ENCODE measurements at regions not wholly inside any gene's neighbourhood (a gene's known extent, or its start where the extent isn't known, plus 50 kb on each side); places are given as distances from the start of the nearest gene placed in this dataset.

DNA sequence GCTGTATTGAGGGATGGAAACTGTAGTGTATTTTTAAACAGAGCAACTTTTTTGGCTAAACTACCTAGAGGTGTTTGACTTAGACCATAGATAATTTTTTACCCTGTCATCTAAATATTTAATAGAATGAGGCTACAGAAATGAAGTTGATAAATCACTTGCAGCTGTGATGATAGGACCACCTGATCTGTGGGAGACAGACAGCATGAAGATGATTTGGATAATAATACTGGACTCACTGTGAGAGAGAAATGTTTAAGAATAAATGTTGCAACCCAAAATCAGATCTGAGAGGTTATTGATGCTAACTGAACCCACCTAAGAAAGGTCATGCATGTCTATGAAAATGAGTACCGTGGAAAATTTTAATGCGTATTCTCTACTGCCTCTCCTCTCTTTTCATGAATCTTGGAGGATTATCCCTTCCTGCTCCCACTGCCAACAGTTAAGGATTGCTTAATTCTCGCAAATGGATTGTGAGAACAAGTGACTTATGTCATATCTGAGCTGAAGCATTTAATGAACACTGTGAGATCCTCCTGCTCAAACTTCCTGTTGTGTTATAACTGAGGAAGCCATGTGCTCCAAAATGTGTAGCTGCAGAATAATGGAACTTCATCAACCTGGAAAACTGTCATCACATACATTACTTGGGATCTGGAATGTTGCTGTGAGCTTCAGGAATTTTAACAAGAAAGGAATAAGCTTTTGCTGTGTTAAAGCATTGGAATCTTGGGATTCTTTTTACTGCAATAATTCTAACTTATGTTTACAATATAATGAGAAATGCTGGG is 617.9 kb upstream of the CDH18 start:
- no peak for DNase-seq (ENCODE audit: extremely low read depth, insufficient read length)
- TF ChIP-seq, protein P1, sequence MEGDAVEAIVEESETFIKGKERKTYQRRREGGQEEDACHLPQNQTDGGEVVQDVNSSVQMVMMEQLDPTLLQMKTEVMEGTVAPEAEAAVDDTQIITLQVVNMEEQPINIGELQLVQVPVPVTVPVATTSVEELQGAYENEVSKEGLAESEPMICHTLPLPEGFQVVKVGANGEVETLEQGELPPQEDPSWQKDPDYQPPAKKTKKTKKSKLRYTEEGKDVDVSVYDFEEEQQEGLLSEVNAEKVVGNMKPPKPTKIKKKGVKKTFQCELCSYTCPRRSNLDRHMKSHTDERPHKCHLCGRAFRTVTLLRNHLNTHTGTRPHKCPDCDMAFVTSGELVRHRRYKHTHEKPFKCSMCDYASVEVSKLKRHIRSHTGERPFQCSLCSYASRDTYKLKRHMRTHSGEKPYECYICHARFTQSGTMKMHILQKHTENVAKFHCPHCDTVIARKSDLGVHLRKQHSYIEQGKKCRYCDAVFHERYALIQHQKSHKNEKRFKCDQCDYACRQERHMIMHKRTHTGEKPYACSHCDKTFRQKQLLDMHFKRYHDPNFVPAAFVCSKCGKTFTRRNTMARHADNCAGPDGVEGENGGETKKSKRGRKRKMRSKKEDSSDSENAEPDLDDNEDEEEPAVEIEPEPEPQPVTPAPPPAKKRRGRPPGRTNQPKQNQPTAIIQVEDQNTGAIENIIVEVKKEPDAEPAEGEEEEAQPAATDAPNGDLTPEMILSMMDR (IDR thresholded peaks at IDR 0.05; ENCODE audit: insufficient read depth, low read length, poor library complexity, severe bottlenecking): no peak
- Histone ChIP-seq H3K4me3 (replicated peaks; ENCODE audit: low read depth, low read length) (no peak overlapping the region), H3K36me3 (ENCODE audit: control insufficient read depth, insufficient read depth, low read length) (no peaks in the 10 kb centered on the region), H3K27me3 (replicated peaks; ENCODE audit: control insufficient read depth, insufficient read depth, low read length) (no peaks in the 10 kb centered on the region)

DNA sequence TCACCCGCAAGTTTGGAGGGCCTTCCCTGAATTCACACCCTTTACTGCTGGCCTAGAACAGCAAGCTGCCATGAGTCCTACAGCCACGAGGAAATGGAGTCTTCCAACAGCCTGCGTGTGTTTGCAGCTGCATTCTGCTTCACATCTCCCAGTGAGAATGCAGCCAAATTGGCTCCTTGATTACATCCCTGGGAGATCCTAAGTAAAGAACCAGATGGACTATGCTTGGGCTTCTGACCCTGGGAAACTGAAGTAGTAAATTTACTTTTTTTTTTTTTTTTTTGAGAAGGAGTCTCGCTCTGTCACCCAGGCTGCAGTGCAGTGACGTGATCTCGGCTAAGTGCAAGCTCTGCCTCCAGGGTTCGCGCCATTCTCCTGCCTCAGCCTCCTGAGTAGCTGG is 617.0 kb upstream of the CDH18 start:
- H3K27me3 ChIP-seq (replicated peaks; ENCODE audit: control insufficient read depth, insufficient read depth, low read length): no peaks in the 10 kb centered on the region

DNA sequence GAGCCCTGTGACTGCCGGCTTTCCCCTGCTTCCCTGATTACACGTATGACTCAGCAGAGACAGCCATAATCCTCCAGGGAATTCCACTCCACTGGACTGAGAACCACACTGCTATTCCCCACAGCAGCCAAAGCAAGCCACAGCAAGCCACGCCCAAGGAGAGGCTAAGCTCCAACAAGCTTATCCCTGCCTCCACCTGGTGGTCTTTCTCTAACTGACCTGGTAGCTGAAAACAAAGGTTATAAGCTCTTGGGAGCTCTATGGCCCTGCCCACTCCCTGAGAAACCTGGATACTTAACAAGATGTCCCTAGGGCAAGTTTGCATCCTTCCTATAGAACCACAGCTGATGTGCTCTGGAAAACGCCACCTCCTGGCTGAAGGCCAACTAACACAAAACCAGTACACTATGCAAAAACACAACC is 613.7 kb upstream of the CDH18 start:
- Histone ChIP-seq H3K36me3 (ENCODE audit: control insufficient read depth, insufficient read depth, low read length) (no peaks in the 10 kb centered on the region), H3K4me3 (replicated peaks; ENCODE audit: low read depth, low read length) (no peak overlapping the region), H3K27me3 (replicated peaks; ENCODE audit: control insufficient read depth, insufficient read depth, low read length) (no peaks in the 10 kb centered on the region)
- TF ChIP-seq, protein P1 (IDR thresholded peaks at IDR 0.05; ENCODE audit: insufficient read depth, low read length, poor library complexity, severe bottlenecking): no peak
- DNase-seq (ENCODE audit: extremely low read depth, insufficient read length): no peak

More for the DNA sequence above, 617.0 kb upstream of the CDH18 start:
- no peaks in the 10 kb centered on the region for H3K36me3 ChIP-seq (ENCODE audit: control insufficient read depth, insufficient read depth, low read length)
- TF ChIP-seq, protein P1 (IDR thresholded peaks at IDR 0.05; ENCODE audit: insufficient read depth, low read length, poor library complexity, severe bottlenecking): no peak
- no peak overlapping the region for H3K4me3 ChIP-seq (replicated peaks; ENCODE audit: low read depth, low read length)
- DNase-seq (ENCODE audit: extremely low read depth, insufficient read length): no peak

DNA sequence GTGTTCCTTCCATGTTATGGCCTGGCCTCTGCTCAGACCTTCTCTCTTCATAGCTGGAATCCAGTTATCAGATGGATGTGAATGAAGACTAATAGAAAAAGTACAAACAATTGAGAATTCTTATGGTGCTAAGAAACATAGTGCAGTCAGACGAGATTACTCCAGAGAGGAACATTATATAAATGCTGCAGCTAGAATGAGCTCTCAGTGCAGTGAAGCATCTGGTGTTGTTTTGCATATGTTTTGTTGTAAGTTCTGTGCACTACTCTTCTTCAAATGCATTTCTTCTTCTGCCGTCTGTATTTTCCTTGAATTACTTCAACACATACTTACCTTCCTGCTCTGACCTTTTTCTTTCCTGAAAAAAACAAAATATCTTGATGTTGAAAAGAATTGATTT is 602.4 kb upstream of the CDH18 start:
- no peak for DNase-seq (ENCODE audit: extremely low read depth, insufficient read length)
- H3K27me3 ChIP-seq (replicated peaks; ENCODE audit: control insufficient read depth, insufficient read depth, low read length): no peaks in the 10 kb centered on the region
- TF ChIP-seq, protein P1 (IDR thresholded peaks at IDR 0.05; ENCODE audit: insufficient read depth, low read length, poor library complexity, severe bottlenecking): no peak

DNA sequence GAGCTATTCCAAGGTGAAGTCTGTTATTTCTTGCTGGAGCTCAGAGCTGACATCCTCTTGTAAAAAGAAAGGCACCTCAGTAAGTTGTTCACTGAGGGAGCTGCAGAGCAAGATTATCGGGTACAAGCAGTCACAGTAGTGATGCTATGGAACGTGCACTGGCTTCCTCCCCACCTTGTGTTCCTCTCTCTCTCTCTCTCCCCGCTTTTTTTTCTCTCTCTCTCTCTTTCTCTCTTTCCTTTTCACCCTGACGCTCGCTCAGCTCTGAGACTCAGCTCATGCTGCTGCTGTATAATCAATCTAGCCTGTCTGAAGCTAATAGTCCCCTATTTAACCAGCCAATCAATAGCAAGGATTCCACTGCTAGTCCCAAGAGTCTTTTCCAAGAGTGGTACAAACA is 587.6 kb upstream of the CDH18 start:
- DNase-seq (ENCODE audit: extremely low read depth, insufficient read length): no peak
- TF ChIP-seq, protein P1 (IDR thresholded peaks at IDR 0.05; ENCODE audit: insufficient read depth, low read length, poor library complexity, severe bottlenecking): no peak
- H3K4me3 ChIP-seq (replicated peaks; ENCODE audit: low read depth, low read length): no peak overlapping the region
- no peaks in the 10 kb centered on the region for H3K27me3 ChIP-seq (replicated peaks; ENCODE audit: control insufficient read depth, insufficient read depth, low read length)
- no peaks in the 10 kb centered on the region for H3K36me3 ChIP-seq (ENCODE audit: control insufficient read depth, insufficient read depth, low read length)

More for the DNA sequence above, 602.4 kb upstream of the CDH18 start:
- Histone ChIP-seq H3K4me3 (replicated peaks; ENCODE audit: low read depth, low read length) (no peak overlapping the region), H3K36me3 (ENCODE audit: control insufficient read depth, insufficient read depth, low read length) (no peaks in the 10 kb centered on the region)

All from GM06990 (cell line).